Esophagus muscularis mucosa (tissue), 4 donors: ENCODE measurements at regions not wholly inside any gene's neighbourhood (a gene's known extent, or its start where the extent isn't known, plus 50 kb on each side); places are given as distances from the start of the nearest gene placed in this dataset.

Experiments used
- DNase-seq: peaks from one replicate; pipeline ENCODE4 v3.0.0-alpha.2; 2017; ENCODE audit errors: extremely low spot score
- H3K27ac ChIP-seq, 4 donors: fragments of 200-600 bp; sonication (generic); replicated peaks in 1 of 4; 1 replicate in 3 of 4; 2 replicates in 1 of 4; pipeline ENCODE4 v1.5.1; 2016 to 2019; ENCODE audit warnings: mild to moderate bottlenecking in 1 of 4
- H3K27me3 ChIP-seq, 4 donors: fragments of 200-600 bp; sonication (generic); one replicate each; pipeline versions ENCODE4 v1.5.1 to v1.6.0; 2016 to 2019
- H3K36me3 ChIP-seq, 4 donors: fragments of 200-600 bp; sonication (generic); one replicate each; pipeline ENCODE4 v1.5.1; 2016 to 2019
- H3K4me1 ChIP-seq, 4 donors: fragments of 200-600 bp; sonication (generic); one replicate each; pipeline ENCODE4 v1.5.1; 2016 to 2019
- H3K4me3 ChIP-seq, 4 donors: fragments of 200-600 bp; sonication (generic); 1 replicate in 2 of 4; 2 replicates in 2 of 4; pipeline ENCODE4 v1.5.1; 2016 to 2019; ENCODE audit warnings: mild to moderate bottlenecking in 4 of 4, moderate library complexity in 1 of 4
- H3K9me3 ChIP-seq, 4 donors: fragments of 200-600 bp; sonication (generic); 1 replicate in 3 of 4; 2 replicates in 1 of 4; pipeline ENCODE4 v1.5.1; 2016 to 2019
- EP300 ChIP-seq: sonication (generic); formaldehyde crosslinking; IDR thresholded peaks from one replicate; pipeline ENCODE4 v1.6.1; 2017; ENCODE audit warnings: antibody characterized with exemption
- POLR2A ChIP-seq: fragments of 450-650 bp; IDR thresholded peaks from one replicate; pipeline ENCODE4 v1.6.1; 2017; ENCODE audit warnings: antibody characterized with exemption, moderate library complexity, mild to moderate bottlenecking, low read depth
- POLR2AphosphoS5 ChIP-seq, 2 donors: sonication (generic); formaldehyde crosslinking; IDR thresholded peaks; one replicate each; pipeline ENCODE4 v1.6.1; 2017; ENCODE audit warnings: antibody characterized with exemption in 2 of 2
- WGBS: methylation state at CpG from one replicate; pipeline ENCODE4 v1.1.5; 2018; 5-methylcytosine and 5-hydroxymethylcytosine counted together
- intact Hi-C: fragments of 100-400 bp; cut with DNase I; formaldehyde crosslinking; loops from one replicate; pipeline ENCODE4 v1.15.1; 2023
- TF ChIP-seq, protein P1 (sequence below), 3 experiments: fragments of 200-600 bp in 2 of 3; fragments of 450-650 bp in 1 of 3; sonication (generic) in 2 of 3; IDR thresholded peaks; one replicate each; pipeline ENCODE4 v1.5.1; 2017 to 2019; ENCODE audit warnings: antibody characterized with exemption in 3 of 3, mild to moderate bottlenecking in 2 of 3, moderate library complexity in 1 of 3

DNA sequence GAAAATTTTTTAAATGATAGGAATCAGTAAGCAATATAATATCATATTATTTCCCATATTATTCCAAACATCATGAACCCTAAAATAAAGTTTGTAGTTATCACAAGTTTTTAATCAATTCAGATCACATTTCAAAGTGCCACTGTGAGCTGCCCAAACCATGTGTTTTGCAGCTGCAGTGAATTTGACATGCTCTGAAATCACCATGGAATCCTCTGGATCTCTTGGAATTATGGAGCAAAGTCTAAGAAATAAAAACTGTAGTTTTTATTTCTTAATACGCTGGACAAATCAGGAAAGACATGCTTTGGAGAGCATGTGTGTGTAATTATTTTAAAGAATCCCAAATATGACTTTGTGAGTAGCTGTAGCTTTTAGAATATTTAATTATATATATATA lies 262.7 kb downstream of the ANKRD50 start:
- Histone ChIP-seq H3K36me3 (no peaks in the 10 kb centered on the region), H3K4me1 (no peaks in the 10 kb centered on the region), H3K4me3 (no peak overlapping the region), H3K27me3 (no peaks in the 10 kb centered on the region), H3K9me3 (peaks cover 0 to 1% (median 0%) of the 10 kb centered on the region in 4 donors), H3K27ac (no peak overlapping the region)
- 97% methylated on average over 1 of the region's 1 CpG for WGBS
- DNase-seq, result no peak
- no peak for TF ChIP-seq EP300
- TF ChIP-seq POLR2A, result no peak
- no peak for TF ChIP-seq POLR2AphosphoS5 (IDR thresholded peaks at IDR 0.05)
- TF ChIP-seq, protein P1, sequence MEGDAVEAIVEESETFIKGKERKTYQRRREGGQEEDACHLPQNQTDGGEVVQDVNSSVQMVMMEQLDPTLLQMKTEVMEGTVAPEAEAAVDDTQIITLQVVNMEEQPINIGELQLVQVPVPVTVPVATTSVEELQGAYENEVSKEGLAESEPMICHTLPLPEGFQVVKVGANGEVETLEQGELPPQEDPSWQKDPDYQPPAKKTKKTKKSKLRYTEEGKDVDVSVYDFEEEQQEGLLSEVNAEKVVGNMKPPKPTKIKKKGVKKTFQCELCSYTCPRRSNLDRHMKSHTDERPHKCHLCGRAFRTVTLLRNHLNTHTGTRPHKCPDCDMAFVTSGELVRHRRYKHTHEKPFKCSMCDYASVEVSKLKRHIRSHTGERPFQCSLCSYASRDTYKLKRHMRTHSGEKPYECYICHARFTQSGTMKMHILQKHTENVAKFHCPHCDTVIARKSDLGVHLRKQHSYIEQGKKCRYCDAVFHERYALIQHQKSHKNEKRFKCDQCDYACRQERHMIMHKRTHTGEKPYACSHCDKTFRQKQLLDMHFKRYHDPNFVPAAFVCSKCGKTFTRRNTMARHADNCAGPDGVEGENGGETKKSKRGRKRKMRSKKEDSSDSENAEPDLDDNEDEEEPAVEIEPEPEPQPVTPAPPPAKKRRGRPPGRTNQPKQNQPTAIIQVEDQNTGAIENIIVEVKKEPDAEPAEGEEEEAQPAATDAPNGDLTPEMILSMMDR (IDR thresholded peaks at IDR 0.05), result no peak
- intact Hi-C loops, result no loop called here

GRCh38 chr4:124450851-124451250 lies 261.7 kb downstream of the ANKRD50 start:
- TF ChIP-seq EP300, result no peak
- DNase-seq, result no peak
- no peak overlapping the region for H3K27ac ChIP-seq
- H3K36me3 ChIP-seq, result no peaks in the 10 kb centered on the region
- H3K27me3 ChIP-seq, result no peaks in the 10 kb centered on the region
- H3K4me1 ChIP-seq, result no peaks in the 10 kb centered on the region
- WGBS, result 71% methylated on average over 2 of the region's 2 CpGs
- H3K9me3 ChIP-seq, result no peaks in the 10 kb centered on the region
- intact Hi-C loops, result no loop called here
- H3K4me3 ChIP-seq, result no peak overlapping the region

DNA sequence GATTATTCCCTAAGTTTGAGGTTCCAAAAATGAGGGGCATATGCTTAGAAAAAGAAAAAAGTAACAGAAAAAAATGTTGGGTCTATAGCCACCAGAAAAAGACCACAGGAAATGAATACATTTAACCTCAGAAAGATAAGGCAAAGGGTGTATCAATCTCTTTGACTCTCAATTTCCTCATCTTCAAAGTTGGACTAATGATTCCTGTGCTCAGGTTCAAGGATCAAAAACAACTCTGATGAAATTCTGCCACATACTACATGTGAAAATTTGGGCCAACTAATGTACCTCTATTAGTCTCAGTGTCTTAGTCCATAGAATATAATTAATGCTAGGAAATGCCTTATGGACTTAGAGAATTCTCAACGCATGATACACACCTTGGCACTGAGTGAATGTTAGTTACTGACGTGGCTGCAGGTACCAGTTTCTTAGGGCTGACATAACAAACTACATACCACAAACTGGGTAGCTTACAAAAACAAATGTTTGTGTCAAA lies 257.7 kb downstream of the ANKRD50 start:
- no peak for DNase-seq
- Histone ChIP-seq H3K27ac (no peak overlapping the region), H3K27me3 (no peaks in the 10 kb centered on the region), H3K9me3 (no peaks in the 10 kb centered on the region), H3K36me3 (no peaks in the 10 kb centered on the region), H3K4me3 (no peak overlapping the region), H3K4me1 (no peaks in the 10 kb centered on the region)
- TF ChIP-seq, protein P1 (IDR thresholded peaks at IDR 0.05), result no peak
- TF ChIP-seq EP300, result no peak
- no peak for TF ChIP-seq POLR2AphosphoS5 (IDR thresholded peaks at IDR 0.05)
- no peak for TF ChIP-seq POLR2A
- WGBS, result 97% methylated on average over 2 of the region's 2 CpGs
- intact Hi-C loops, result no loop called here

- Histone ChIP-seq H3K4me1 (no peaks in the 10 kb centered on the region), H3K27ac (no peak overlapping the region), H3K4me3 (no peak overlapping the region), H3K36me3 (no peaks in the 10 kb centered on the region), H3K27me3 (no peaks in the 10 kb centered on the region), H3K9me3 (peaks cover 0 to 4% (median 0%) of the 10 kb centered on the region in 4 donors)
- WGBS, result 92% methylated on average over 3 of the region's 3 CpGs
- TF ChIP-seq EP300 (no peak), POLR2A (no peak), POLR2AphosphoS5 (IDR thresholded peaks at IDR 0.05) (no peak)
- TF ChIP-seq, protein P1 (IDR thresholded peaks at IDR 0.05), result no peak
- no peak for DNase-seq
- intact Hi-C loops, result no loop called here
Observed at GRCh38 chr4:124455671-124456070, 256.9 kb downstream of the ANKRD50 start.

DNA sequence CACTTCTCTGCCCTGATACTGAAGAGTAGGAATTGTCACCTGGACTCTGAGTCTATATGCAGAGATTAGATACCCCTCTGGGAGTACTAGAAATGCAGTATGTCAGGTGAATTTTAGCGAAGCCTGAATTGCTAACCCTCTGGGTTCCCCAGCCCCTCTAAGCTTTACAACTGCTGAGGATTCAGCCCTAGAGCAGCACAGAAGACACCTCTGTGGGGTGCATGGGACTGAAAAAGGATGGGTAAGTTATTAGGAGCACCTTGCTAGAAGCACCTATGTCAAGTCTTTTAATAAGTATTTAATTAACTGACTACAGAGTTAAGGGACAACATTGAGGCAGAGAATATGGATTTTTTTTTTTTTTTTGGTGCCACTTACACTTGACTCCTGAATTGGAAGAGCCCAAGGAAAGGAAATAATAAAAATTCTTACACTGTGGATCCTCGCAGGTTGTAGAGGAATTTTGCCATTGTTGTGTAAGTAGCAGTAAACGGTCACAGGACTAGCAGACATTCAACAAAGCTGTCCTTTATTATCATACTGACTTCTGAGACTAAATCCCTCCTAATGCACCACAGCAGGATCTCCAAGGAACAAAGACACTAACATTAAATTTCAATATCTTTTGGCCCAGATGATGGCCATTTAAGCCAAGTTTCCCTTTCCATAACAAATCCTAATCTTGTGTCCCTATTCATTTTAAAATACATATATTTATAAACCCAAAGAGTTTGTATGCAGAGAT lies 253.2 kb downstream of the ANKRD50 start:
- intact Hi-C loops, result no loop called here
- H3K4me3 ChIP-seq, result no peak overlapping the region
- WGBS, result 81% methylated on average over 3 of the region's 3 CpGs

More for the DNA sequence above, 253.2 kb downstream of the ANKRD50 start:
- Histone ChIP-seq H3K27ac (no peak overlapping the region), H3K4me1 (no peaks in the 10 kb centered on the region), H3K9me3 (peaks cover 0 to 23% (median 14%) of the 10 kb centered on the region in 4 donors), H3K27me3 (no peaks in the 10 kb centered on the region), H3K36me3 (no peaks in the 10 kb centered on the region)
- no peak for DNase-seq
- no peak for TF ChIP-seq POLR2AphosphoS5 (IDR thresholded peaks at IDR 0.05)
- TF ChIP-seq POLR2A, result no peak
- TF ChIP-seq, protein P1 (IDR thresholded peaks at IDR 0.05), result no peak
- TF ChIP-seq EP300, result no peak
